PC-3 (cell line): ENCODE measurements at regions not wholly inside any gene's neighbourhood (a gene's known extent, or its start where the extent isn't known, plus 50 kb on each side); places are given as distances from the start of the nearest gene placed in this dataset.

Experiments
- ATAC-seq: fragments of 200-7000 bp; cut with Tn5 transposase; 2 replicates; pipeline ENCODE4 v1.9.1; 2020; ENCODE audit warnings: mild to moderate bottlenecking, moderate library complexity
- BruUV-seq: library from RNA; stranded (reverse); fragments of 400-500 nt; replicated peaks from 2 replicates; lab custom pipeline; 2021; lab: Mats Ljungman, UMichigan
- CTCF ChIA-PET: fragments of 300-600 bp; sonication (Branson Sonifier 250); formaldehyde crosslinking; loops from one replicate; lab custom pipeline; 2022; ENCODE audit warnings: antibody characterized with exemption; lab: Charles Lee
- POLR2A ChIA-PET: fragments of 300-600 bp; sonication (Branson Sonifier 250); formaldehyde crosslinking; loops from one replicate; lab custom pipeline; 2022; ENCODE audit warnings: antibody characterized with exemption; ENCODE audit not compliant: unreplicated experiment; lab: Charles Lee
- DNase-seq: peaks from one replicate; pipeline ENCODE4 v3.0.0-alpha.2; 2015
- H2AFZ ChIP-seq: fragments of 300-600 bp; sonication (generic); 2 replicates; pipeline ENCODE4 v1.6.0; 2016; ENCODE audit warnings: antibody characterized with exemption, low read length
- H3F3A ChIP-seq: fragments of 300-600 bp; sonication (generic); one replicate; pipeline ENCODE4 v1.6.0; 2017; ENCODE audit warnings: antibody characterized with exemption, low read length, control low read depth, mild to moderate bottlenecking; ENCODE audit not compliant: unreplicated experiment
- H3K27ac ChIP-seq: fragments of 300-600 bp; sonication (generic); 2 replicates; pipeline ENCODE4 v1.5.1; 2016; ENCODE audit warnings: mild to moderate bottlenecking, low read length
- H3K27me3 ChIP-seq: fragments of 300-600 bp; sonication (generic); 2 replicates; pipeline ENCODE4 v1.6.1; 2016; ENCODE audit warnings: low read length, mixed read lengths
- H3K36me3 ChIP-seq: fragments of 300-600 bp; sonication (generic); 2 replicates; pipeline ENCODE4 v1.6.1; 2016; ENCODE audit warnings: low read depth, mixed run types, low read length, mixed read lengths
- H3K4me1 ChIP-seq: fragments of 300-600 bp; sonication (generic); 2 replicates; pipeline ENCODE4 v1.5.1; 2016; ENCODE audit warnings: low read length; ENCODE audit not compliant: insufficient read depth
- H3K4me2 ChIP-seq: fragments of 300-600 bp; sonication (generic); 2 replicates; pipeline ENCODE4 v1.6.0; 2016; ENCODE audit warnings: low read length
- H3K4me3 ChIP-seq: fragments of 300-600 bp; sonication (generic); 2 replicates; pipeline ENCODE4 v1.5.1; 2016; ENCODE audit warnings: mild to moderate bottlenecking, low read length, mixed read lengths
- H3K79me2 ChIP-seq: fragments of 300-600 bp; sonication (generic); 2 replicates; pipeline ENCODE4 v1.6.1; 2017; ENCODE audit warnings: low read length, mixed read lengths
- H3K9ac ChIP-seq: fragments of 300-600 bp; sonication (generic); 2 replicates; pipeline ENCODE4 v1.6.0; 2016; ENCODE audit warnings: mild to moderate bottlenecking, low read length
- H3K9me2 ChIP-seq: fragments of 300-600 bp; sonication (generic); replicated peaks from 2 replicates; pipeline ENCODE4 v1.6.1; 2016; ENCODE audit warnings: mixed run types, low read length, mixed read lengths
- H3K9me3 ChIP-seq: fragments of 300-600 bp; sonication (generic); 2 replicates; pipeline ENCODE4 v1.6.1; 2016; ENCODE audit warnings: low read length, mixed read lengths
- H4K20me1 ChIP-seq: fragments of 300-600 bp; sonication (generic); 2 replicates; pipeline ENCODE4 v1.6.1; 2016; ENCODE audit warnings: low read length, mixed read lengths
- EZH2 ChIP-seq: fragments of 300-600 bp; sonication (generic); IDR thresholded peaks from one replicate; pipeline ENCODE4 v1.6.1; 2017; ENCODE audit warnings: antibody characterized with exemption, mild to moderate bottlenecking, low read length; ENCODE audit not compliant: unreplicated experiment
- EZH2phosphoT487 ChIP-seq: fragments of 300-600 bp; sonication (generic); IDR thresholded peaks from 2 replicates; pipeline ENCODE4 v1.6.1; 2018; ENCODE audit warnings: mild to moderate bottlenecking, antibody characterized with exemption, low read length, borderline replicate concordance
- intact Hi-C: fragments of 100-400 bp; cut with micrococcal nuclease; formaldehyde crosslinking; loops from 2 replicates; pipeline ENCODE4 v1.9.0; 2023
- TF ChIP-seq, protein P1 (sequence below): fragments of 300-600 bp; sonication (generic); conservative IDR thresholded peaks from 2 replicates; pipeline ENCODE4 v1.5.1; 2017; ENCODE audit warnings: antibody characterized with exemption, low read depth, mild to moderate bottlenecking, low read length

DNA sequence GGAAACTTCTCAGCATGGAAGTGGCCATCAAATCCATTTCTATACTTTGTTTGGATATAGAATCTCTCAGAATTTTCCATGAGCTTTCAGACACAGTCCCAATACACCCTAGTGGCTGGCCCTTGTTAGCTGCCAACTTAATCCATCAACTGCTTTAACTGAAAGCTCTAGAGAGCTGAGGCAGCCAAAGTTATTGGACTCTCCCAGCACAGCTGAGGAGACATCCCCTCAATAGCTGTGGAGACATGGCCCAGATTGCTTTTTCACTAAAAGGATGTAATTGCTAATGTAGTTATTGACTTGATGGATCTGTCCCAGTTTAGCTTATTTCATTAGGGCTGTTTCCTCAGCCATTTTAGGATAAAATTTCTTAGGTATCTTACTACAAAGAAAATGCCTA is 94.8 kb upstream of the PRMT6 start:
- no peaks in the 10 kb centered on the region for H3K9me2 ChIP-seq
- no peak for ATAC-seq
- H3K36me3 ChIP-seq = no peaks in the 10 kb centered on the region
- H3K4me1 ChIP-seq = 0 out of 2 replicates have a peak, but pooled peaks cover 7% of the 10 kb centered on the region
- no peaks in the 10 kb centered on the region for H3F3A ChIP-seq
- POLR2A ChIA-PET = interaction anchor here (0.6 kb wide), 1 partner anchor 1406 kb away, joined by 3 read pairs; no protein-coding TSS in a partner anchor
- no TSS peak for BruUV-seq
- no peaks in the 10 kb centered on the region for H4K20me1 ChIP-seq
- no peak overlapping the region for H3K27ac ChIP-seq
- intact Hi-C loops = loop anchor here (10.0 kb wide), 1 partner anchor 63 kb away; no protein-coding TSS in a partner anchor
- H3K4me2 ChIP-seq = no peak overlapping the region
- DNase-seq = no peak
- H3K9ac ChIP-seq = no peak overlapping the region
- H3K9me3 ChIP-seq = no peaks in the 10 kb centered on the region
- no peak overlapping the region for H2AFZ ChIP-seq
- no peak for TF ChIP-seq EZH2phosphoT487
- TF ChIP-seq, protein P1, sequence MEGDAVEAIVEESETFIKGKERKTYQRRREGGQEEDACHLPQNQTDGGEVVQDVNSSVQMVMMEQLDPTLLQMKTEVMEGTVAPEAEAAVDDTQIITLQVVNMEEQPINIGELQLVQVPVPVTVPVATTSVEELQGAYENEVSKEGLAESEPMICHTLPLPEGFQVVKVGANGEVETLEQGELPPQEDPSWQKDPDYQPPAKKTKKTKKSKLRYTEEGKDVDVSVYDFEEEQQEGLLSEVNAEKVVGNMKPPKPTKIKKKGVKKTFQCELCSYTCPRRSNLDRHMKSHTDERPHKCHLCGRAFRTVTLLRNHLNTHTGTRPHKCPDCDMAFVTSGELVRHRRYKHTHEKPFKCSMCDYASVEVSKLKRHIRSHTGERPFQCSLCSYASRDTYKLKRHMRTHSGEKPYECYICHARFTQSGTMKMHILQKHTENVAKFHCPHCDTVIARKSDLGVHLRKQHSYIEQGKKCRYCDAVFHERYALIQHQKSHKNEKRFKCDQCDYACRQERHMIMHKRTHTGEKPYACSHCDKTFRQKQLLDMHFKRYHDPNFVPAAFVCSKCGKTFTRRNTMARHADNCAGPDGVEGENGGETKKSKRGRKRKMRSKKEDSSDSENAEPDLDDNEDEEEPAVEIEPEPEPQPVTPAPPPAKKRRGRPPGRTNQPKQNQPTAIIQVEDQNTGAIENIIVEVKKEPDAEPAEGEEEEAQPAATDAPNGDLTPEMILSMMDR = no peak
- no peak for TF ChIP-seq EZH2
- no peaks in the 10 kb centered on the region for H3K27me3 ChIP-seq
- CTCF ChIA-PET = no interaction called here
- no peaks in the 10 kb centered on the region for H3K79me2 ChIP-seq
- H3K4me3 ChIP-seq = no peak overlapping the region

DNA sequence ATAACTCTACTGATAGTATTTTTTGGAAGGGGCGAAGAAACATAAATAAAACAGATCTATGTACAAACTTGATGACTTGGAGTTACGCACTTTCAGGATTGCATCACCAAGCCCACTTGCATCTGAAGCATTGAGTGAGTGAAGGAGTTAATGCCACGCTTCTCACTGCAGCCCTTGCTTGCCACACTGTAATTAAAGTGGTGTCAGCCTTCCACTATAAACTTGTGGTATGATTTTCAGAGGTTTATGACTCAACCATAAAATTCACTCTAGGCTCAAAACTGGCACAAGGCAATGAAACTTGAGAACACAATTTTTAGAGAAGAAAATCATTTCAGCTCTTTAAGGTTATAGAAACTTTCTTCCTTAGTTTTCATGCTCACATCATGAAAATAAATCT is 93.9 kb upstream of the PRMT6 start:
- Histone ChIP-seq H3K4me2 (no peak overlapping the region), H3K4me1 (0 out of 2 replicates have a peak, but pooled peaks cover 7% of the 10 kb centered on the region), H4K20me1 (no peaks in the 10 kb centered on the region), H3K27ac (no peak overlapping the region), H3K4me3 (no peak overlapping the region), H3K36me3 (no peaks in the 10 kb centered on the region), H2AFZ (no peak overlapping the region), H3K9me2 (no peaks in the 10 kb centered on the region), H3K27me3 (no peaks in the 10 kb centered on the region), H3K9me3 (no peaks in the 10 kb centered on the region), H3K9ac (no peak overlapping the region), H3K79me2 (no peaks in the 10 kb centered on the region), H3F3A (no peaks in the 10 kb centered on the region)
- ChIA-PET POLR2A (no interaction called here), CTCF (no interaction called here)
- TF ChIP-seq EZH2 (no peak), EZH2phosphoT487 (no peak)
- TF ChIP-seq, protein P1 = no peak
- intact Hi-C loops = loop anchor here (10.0 kb wide), 1 partner anchor 62 kb away; no protein-coding TSS in a partner anchor
- DNase-seq (peak; percentile 54), ATAC-seq (peak; percentile 81)
- BruUV-seq = no TSS peak

DNA sequence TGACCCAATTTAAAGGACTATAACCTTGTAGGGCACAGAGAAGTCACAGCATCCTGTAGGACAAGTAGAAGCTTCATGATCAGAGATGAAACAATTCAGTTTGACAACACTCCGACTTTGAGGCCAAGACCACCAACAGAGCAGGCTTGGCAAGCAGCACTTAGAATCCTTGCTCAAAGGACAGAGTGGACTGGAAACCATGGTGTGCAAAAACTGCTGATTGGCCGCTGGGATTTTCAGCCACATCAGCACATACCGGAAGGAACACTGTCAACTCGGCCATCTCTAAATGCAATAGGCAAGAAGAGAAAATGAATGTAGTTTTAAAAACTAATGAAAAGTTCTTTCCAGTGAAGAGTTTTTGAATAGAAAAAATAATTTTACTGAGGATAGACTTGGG is 92.0 kb upstream of the PRMT6 start:
- Histone ChIP-seq H3K4me3 (no peak overlapping the region), H3K4me2 (no peak overlapping the region), H3F3A (no peaks in the 10 kb centered on the region), H3K27ac (no peak overlapping the region), H3K36me3 (no peaks in the 10 kb centered on the region), H3K9me2 (no peaks in the 10 kb centered on the region), H3K9me3 (no peaks in the 10 kb centered on the region), H2AFZ (no peak overlapping the region), H3K79me2 (no peaks in the 10 kb centered on the region), H3K9ac (no peak overlapping the region), H3K4me1 (0 out of 2 replicates have a peak, but pooled peaks cover 7% of the 10 kb centered on the region), H4K20me1 (no peaks in the 10 kb centered on the region), H3K27me3 (no peaks in the 10 kb centered on the region)
- ChIA-PET CTCF (no interaction called here), POLR2A (no interaction called here)
- no peak for DNase-seq
- intact Hi-C loops = loop anchor here (10.0 kb wide), 1 partner anchor 60 kb away; no protein-coding TSS in a partner anchor
- TF ChIP-seq, protein P1 = no peak
- TF ChIP-seq EZH2phosphoT487 = no peak
- no peak for TF ChIP-seq EZH2
- no peak for ATAC-seq
- no TSS peak for BruUV-seq
